ENCODE measurements at regions not wholly inside any gene's neighbourhood (a gene's known extent, or its start where the extent isn't known, plus 50 kb on each side); places are given as distances from the start of the nearest gene placed in this dataset.

- TF ChIP-seq FOSB (CRISPR knock-in tag; IDR thresholded peaks at IDR 0.05) (no peak), KDM1A (IDR thresholded peaks at IDR 0.05; ENCODE audit: low read depth) (no peak), MYC (IDR thresholded peaks at IDR 0.05; ENCODE audit: borderline replicate concordance, low read length) (no peak), POLR2A (IDR thresholded peaks at IDR 0.05; ENCODE audit: low read length) (no peak), PHF8 (IDR thresholded peaks at IDR 0.05; ENCODE audit: borderline replicate concordance, low read depth) (no peak), NR3C1 (IDR thresholded peaks at IDR 0.05) (no peak), CTCF (IDR thresholded peaks at IDR 0.05) (no peak), BHLHE40 (IDR thresholded peaks at IDR 0.05; ENCODE audit: low read depth, low read length) (no peak), MAFK (IDR thresholded peaks at IDR 0.05; ENCODE audit: partially characterized antibody) (no peak), RAD21 (conservative IDR thresholded peaks at IDR 0.05 in 1 of 2, IDR thresholded peaks at IDR 0.05 in 1 of 2) (no peak), ZFP36 (IDR thresholded peaks at IDR 0.05; ENCODE audit: borderline replicate concordance, partially characterized antibody) (no peak), CBX8 (IDR thresholded peaks at IDR 0.05) (no peak), MAZ (IDR thresholded peaks at IDR 0.05; ENCODE audit: borderline replicate concordance, low read depth, low read length) (no peak)
Observed at GRCh38 chr2:52260904-52261303, 1229.0 kb upstream of the NRXN1 start.

Measured in A549 (cell line).